ENCODE measurements at regions not wholly inside any gene's neighbourhood (a gene's known extent, or its start where the extent isn't known, plus 50 kb on each side); places are given as distances from the start of the nearest gene placed in this dataset.

- H3K36me3 Mint-ChIP-seq (ENCODE audit: low read depth) = no peaks in the 10 kb centered on the region
- H3K27me3 Mint-ChIP-seq (ENCODE audit: low read depth) = peaks cover under 1% of the 10 kb centered on the region
- no peak for DNase-seq (ENCODE audit: low read depth, low spot score)
- no peak overlapping the region for H3K4me3 Mint-ChIP-seq
- no peak overlapping the region for H3K27ac Mint-ChIP-seq (ENCODE audit: unreplicated experiment)
- no peak for TF ChIP-seq CTCF (conservative IDR thresholded peaks at IDR 0.05)
- peaks cover 2% of the 10 kb centered on the region for H3K4me1 Mint-ChIP-seq
- H3K9me3 Mint-ChIP-seq = no peaks in the 10 kb centered on the region
Measured at GRCh38 chr14:96683562-96684289, 113.5 kb upstream of the VRK1 start.

- peaks cover 16% of the 10 kb centered on the region for H3K4me1 Mint-ChIP-seq
- peaks cover 3% of the 10 kb centered on the region for H3K27me3 Mint-ChIP-seq (ENCODE audit: low read depth)
- no peak for TF ChIP-seq CTCF (conservative IDR thresholded peaks at IDR 0.05)
- no peaks in the 10 kb centered on the region for H3K36me3 Mint-ChIP-seq (ENCODE audit: low read depth)
- H3K4me3 Mint-ChIP-seq = no peak overlapping the region
- DNase-seq (ENCODE audit: low read depth, low spot score) = no peak
- H3K27ac Mint-ChIP-seq (ENCODE audit: unreplicated experiment) = no peak overlapping the region
- peaks cover 3% of the 10 kb centered on the region for H3K9me3 Mint-ChIP-seq
Measured at GRCh38 chr14:96686126-96686525, 111.1 kb upstream of the VRK1 start.

GRCh38 chr14:96688629-96689028 lies 108.6 kb upstream of the VRK1 start:
- Mint-ChIP-seq H3K27me3 (ENCODE audit: low read depth) (peaks cover 3% of the 10 kb centered on the region), H3K4me3 (no peak overlapping the region), H3K4me1 (peaks cover 22% of the 10 kb centered on the region), H3K27ac (ENCODE audit: unreplicated experiment) (no peak overlapping the region), H3K9me3 (peaks cover 3% of the 10 kb centered on the region), H3K36me3 (ENCODE audit: low read depth) (no peaks in the 10 kb centered on the region)
- no peak for DNase-seq (ENCODE audit: low read depth, low spot score)
- no peak for TF ChIP-seq CTCF (conservative IDR thresholded peaks at IDR 0.05)

GRCh38 chr14:96690713-96691383 lies 106.3 kb upstream of the VRK1 start:
- peaks cover 3% of the 10 kb centered on the region for H3K27me3 Mint-ChIP-seq (ENCODE audit: low read depth)
- no peak for TF ChIP-seq CTCF (conservative IDR thresholded peaks at IDR 0.05)
- no peak for DNase-seq (ENCODE audit: low read depth, low spot score)
- H3K36me3 Mint-ChIP-seq (ENCODE audit: low read depth) = no peaks in the 10 kb centered on the region
- no peak overlapping the region for H3K4me3 Mint-ChIP-seq
- peaks cover 4% of the 10 kb centered on the region for H3K9me3 Mint-ChIP-seq
- no peak overlapping the region for H3K27ac Mint-ChIP-seq (ENCODE audit: unreplicated experiment)
- H3K4me1 Mint-ChIP-seq = peaks cover 32% of the 10 kb centered on the region

- Mint-ChIP-seq H3K4me3 (no peak overlapping the region), H3K4me1 (peaks cover 42% of the 10 kb centered on the region), H3K36me3 (ENCODE audit: low read depth) (no peaks in the 10 kb centered on the region), H3K27ac (ENCODE audit: unreplicated experiment) (peak overlapping the region; percentile 70), H3K9me3 (peaks cover 7% of the 10 kb centered on the region), H3K27me3 (ENCODE audit: low read depth) (peaks cover 3% of the 10 kb centered on the region)
- no peak for DNase-seq (ENCODE audit: low read depth, low spot score)
- no peak for TF ChIP-seq CTCF (conservative IDR thresholded peaks at IDR 0.05)
Measured at GRCh38 chr14:96693252-96693820, 103.8 kb upstream of the VRK1 start.

Measured in neural crest cell (in vitro differentiated cells).